ENCODE measurements at regions not wholly inside any gene's neighbourhood (a gene's known extent, or its start where the extent isn't known, plus 50 kb on each side); places are given as distances from the start of the nearest gene placed in this dataset.

DNA sequence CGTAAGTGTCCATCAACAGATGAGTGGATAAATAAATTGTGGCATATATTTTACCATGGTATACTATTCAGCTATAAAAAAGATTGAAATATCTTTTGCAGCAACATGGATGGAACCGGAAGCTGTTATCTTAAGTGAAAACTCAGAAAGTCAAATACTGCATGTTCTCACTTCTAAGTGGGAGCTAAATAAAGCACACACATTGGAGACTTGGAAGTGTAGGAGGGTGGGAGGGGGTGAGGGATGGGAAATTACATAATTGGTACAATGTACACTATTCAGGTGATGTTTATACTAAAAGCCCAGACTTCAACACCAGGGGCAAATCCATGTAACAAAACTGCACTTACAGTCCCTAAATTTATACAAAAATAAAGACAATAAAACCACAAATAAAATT lies 72.6 kb upstream of the SPRY1 start:
- DNase-seq (ENCODE audit: low spot score in 2 of 2) (no peak), ATAC-seq (no peak)
- peaks cover 5 to 14% of the 10 kb centered on the region in 2 donors for H3K36me3 Mint-ChIP-seq
- H3K9me3 Mint-ChIP-seq = peaks cover 26 to 35% of the 10 kb centered on the region in 2 donors
- H3K27ac Mint-ChIP-seq = no peak overlapping the region

DNA sequence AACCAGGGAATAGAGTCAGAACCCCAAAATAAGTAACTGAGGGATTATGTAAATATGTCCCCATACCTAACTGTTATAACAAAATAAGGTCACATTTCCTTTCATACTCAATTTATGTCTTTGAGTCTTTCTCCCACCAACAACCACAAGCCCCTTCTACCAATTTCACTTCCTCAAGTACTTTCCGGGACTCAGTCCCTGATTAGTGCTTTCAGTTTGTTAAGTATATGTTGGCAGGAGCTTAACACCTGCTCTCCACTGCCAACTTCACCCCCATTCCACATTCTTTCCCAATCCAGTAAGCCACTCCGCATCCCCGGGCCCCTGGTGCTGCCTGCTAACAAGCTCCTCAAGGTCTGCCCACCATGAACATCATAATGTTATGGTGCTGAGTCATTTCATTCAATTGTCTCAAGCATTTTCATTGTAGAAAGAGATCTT lies 71.3 kb upstream of the SPRY1 start:
- peaks cover 26 to 37% of the 10 kb centered on the region in 2 donors for H3K9me3 Mint-ChIP-seq
- no peak overlapping the region for H3K27ac Mint-ChIP-seq
- H3K36me3 Mint-ChIP-seq = peaks cover under 1 to 14% of the 10 kb centered on the region in 2 donors
- DNase-seq (ENCODE audit: low spot score in 2 of 2) (no peak), ATAC-seq (no peak)

DNA sequence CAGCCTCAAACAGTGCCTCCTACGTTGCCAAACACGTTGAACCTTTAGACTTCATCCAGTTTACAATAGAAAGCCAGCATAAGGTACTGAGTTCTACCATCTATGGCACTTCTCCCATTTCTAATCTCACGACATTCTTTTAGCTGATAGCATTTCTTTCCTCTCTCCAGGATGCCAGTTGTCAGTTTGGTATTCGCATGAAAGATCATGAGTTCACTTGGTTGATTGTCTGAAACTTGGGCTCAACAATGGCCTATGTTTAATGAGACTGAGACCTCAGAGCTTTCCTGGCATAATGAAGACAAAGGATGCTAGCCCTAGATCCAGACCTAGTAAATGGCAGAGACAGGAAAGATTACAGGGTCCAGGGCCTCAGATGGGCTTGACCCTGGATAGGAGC lies 69.2 kb upstream of the SPRY1 start:
- Mint-ChIP-seq H3K36me3 (peaks cover 0 to 5% of the 10 kb centered on the region in 2 donors), H3K9me3 (peaks cover 13 to 24% of the 10 kb centered on the region in 2 donors), H3K27ac (no peak overlapping the region)
- ATAC-seq (no peak), DNase-seq (ENCODE audit: low spot score in 2 of 2) (no peak)

DNA sequence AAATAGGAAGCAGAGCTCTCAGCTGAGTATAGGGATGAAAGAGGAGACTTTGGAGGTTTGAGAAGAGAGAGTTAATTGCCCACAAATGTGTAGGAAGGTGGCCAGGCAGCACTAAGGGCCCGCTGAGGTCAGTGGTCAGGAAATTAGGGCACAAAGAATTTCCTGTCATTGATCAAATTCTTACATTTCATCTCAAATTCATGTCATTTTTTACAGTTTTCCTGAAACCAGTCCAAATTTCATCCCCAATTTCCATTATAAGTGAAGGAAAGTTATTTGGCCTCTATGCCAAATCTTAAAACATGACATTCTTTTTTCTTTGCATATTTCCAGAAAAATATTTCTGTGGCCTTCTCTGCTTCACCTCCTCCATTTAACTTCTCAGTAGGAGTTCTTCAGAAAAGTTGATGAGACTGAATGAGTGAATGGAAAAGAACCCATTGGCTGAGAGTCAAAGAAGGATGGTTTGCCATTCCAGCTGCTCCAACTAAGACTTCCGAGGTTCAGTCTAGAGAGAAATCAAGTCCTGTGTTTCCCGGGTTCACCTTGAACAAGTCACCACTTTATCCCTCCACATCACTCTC lies 68.7 kb upstream of the SPRY1 start:
- ATAC-seq (no peak), DNase-seq (ENCODE audit: low spot score in 2 of 2) (no peak)
- Mint-ChIP-seq H3K9me3 (peaks cover 10 to 20% of the 10 kb centered on the region in 2 donors), H3K36me3 (peaks cover 0 to 5% of the 10 kb centered on the region in 2 donors), H3K27ac (no peak overlapping the region)

DNA sequence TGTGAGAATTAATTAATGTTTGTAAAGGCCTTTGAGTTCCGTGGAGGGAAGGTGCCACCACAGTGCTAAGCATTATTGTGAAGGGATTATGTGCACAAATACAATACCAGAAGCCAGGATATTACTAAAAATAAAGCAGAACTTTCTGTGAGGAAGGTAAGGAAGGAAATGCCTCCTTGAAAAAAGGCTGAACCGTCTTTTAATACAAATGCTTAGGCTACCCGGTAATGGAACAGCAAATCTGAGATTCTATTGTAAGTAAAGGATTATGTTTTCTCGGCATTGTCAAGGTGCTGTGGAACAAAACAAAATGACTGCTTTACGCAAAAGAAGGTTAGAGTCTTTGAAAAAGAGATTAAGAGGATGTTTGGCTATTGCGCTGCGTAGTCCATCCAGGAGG lies 57.9 kb upstream of the SPRY1 start:
- ATAC-seq (no peak), DNase-seq (ENCODE audit: low spot score in 2 of 2) (no peak)
- peaks cover 6 to 11% of the 10 kb centered on the region in 2 donors for H3K9me3 Mint-ChIP-seq
- H3K36me3 Mint-ChIP-seq = peaks cover 0 to 19% of the 10 kb centered on the region in 2 donors
- no peak overlapping the region for H3K27ac Mint-ChIP-seq

DNA sequence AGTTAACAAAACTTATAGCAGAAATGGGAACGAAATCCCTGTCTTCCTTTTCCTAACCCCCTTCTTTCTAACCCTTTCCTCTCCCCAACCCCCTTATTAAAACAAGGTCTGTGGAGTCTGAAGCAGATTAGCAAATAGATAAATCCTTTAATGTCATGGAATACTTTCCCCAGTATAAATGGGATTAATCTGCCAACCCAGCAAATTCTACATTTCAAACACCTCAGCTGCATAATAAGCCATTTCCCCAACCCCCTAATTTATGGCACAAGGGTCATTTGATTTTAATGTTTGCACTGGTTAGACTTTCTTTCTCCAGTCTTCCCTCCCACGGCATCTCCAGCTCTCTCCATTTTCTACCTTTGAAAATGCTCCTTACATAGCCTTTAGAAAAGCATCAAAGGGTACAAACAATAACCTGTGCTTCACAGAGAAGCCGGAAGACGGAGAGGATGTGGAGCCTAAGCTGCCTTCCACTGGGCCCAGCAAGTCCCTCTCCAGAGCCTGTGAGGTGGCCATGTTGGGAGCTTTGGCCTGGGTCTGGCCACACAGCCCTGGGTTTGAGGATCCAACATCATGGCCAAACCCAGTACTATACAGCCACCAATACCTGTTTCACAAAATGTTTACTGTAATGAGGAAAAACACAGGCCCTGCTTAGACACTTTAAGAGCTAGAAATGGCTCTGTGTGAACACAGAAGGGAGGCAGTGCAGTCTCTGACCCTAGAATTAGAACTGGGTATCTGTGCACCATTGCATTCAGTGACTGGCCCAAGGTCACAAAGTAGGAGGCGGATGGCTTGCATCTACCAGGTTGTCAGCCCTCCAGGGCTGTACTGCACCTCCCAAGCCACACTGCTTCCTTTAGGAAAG lies 56.9 kb upstream of the SPRY1 start:
- H3K9me3 Mint-ChIP-seq = peaks cover 4 to 5% of the 10 kb centered on the region in 2 donors
- peak overlapping the region in 1 of 2 donors; percentile 14 for H3K27ac Mint-ChIP-seq
- DNase-seq (ENCODE audit: low spot score in 2 of 2) = no peak
- peaks cover 0 to 15% of the 10 kb centered on the region in 2 donors for H3K36me3 Mint-ChIP-seq
- no peak for ATAC-seq

DNA sequence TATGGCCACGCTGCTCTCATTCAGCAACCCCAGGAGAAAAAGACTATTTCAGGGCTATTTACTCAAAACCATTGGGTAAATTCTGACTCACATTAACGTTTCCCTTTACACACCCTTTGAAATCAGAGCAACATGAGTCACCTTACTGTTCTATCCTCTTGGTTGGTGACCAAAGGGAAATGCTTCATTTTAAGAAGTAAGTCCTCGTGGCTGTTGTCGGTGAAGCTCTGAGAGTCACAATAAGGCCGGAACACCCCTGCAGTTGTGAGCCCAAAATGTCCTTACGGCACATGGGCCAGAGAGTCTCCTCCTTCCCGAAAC lies 56.3 kb upstream of the SPRY1 start:
- peak in 1 of 2 donors; percentile 78 for ATAC-seq
- DNase-seq (ENCODE audit: low spot score in 2 of 2) = no peak
- Mint-ChIP-seq H3K9me3 (peaks cover 4 to 5% of the 10 kb centered on the region in 2 donors), H3K27ac (peak overlapping the region in 1 of 2 donors; percentile 14), H3K36me3 (peaks cover 0 to 12% of the 10 kb centered on the region in 2 donors)

DNA sequence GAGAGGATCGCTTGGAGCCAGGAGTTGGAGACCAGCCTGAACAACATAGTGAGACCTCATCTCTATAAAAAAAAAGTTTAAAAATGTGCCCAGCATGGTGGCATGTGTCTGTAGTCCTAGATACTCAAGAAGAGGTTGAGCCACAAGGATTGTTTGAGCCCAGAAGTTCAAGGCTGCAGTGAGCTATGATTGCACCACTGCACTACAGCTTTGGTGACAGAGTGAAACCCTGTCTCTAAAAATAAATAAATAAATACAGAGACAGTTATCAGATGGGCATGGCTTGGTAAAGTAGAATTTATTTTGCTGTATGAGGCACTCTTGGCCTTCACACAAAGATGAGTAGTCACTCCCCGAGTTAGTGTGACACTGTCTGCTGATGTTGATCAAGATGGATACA lies 54.1 kb upstream of the SPRY1 start:
- DNase-seq (ENCODE audit: low spot score in 2 of 2) (no peak), ATAC-seq (no peak)
- peaks cover 0 to under 1% of the 10 kb centered on the region in 2 donors for H3K36me3 Mint-ChIP-seq
- H3K9me3 Mint-ChIP-seq = no peaks in the 10 kb centered on the region
- H3K27ac Mint-ChIP-seq = no peak overlapping the region

DNA sequence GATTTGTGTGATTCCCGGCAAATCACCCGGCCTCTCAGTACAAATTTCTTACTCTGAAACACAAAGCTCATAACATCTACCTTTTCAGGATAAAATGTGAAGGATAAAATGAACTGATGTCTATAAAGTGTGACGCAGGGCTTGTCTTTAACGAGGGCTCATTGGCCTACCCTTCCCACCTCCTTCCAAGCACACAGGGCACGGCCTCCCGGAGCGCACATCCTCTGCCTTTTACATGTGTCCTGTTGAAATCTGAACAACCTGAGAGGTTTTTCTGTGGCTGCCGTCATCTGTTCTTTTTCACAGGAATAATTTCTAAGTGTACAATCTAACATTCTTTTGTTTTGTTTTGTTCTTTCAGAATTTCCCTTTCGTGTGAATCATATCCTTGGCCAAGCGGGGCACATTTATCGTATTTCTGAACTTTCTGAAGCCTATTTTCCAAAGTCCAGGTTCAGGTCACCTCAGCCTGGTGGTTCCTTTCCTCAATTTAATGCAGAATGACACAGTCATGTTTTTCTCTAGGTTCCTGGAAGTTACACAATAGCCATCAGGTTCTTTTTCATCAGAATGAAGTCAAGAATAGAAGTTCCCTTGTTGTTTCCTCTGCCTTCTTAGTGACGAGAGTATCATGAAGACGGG lies 53.1 kb upstream of the SPRY1 start:
- no peak for DNase-seq (ENCODE audit: low spot score in 2 of 2)
- Mint-ChIP-seq H3K9me3 (no peaks in the 10 kb centered on the region), H3K27ac (no peak overlapping the region)

DNA sequence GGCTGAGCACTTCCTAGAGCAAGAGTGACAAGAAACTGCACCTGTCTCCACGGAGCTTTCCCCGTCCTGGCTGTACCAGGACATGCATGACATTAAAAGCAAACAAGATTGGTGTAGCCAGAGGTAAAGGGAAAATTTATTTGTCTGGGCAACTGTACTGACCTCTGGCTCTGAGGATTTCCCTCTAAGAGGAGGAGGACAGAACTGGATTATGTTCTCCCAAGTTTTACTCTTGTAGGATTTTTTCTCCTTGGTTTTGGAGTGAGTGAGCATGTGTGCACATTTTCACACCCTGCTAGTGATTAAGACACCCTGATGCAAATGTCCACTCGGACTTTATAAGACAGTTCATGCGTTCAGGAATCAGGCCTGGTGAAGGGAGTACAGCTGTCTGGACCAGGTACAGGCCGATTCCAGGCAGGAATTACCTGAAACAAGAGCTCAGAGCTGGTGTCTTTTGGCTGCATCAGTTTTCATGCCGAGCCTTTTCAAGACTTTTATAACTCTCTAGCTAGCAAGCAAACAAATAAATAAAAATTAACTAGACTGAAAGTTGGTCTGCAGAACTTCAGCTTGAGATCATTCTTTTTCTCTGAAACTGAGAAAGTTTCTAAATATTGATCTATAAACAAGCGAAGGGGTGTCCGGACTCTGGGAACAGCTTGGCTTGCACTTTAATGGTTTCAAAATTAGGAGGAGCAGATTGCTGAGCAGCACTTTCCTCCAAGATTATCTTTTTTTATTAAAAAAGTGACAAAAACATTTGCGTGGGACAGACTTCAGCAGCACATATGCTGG lies 51.3 kb upstream of the SPRY1 start:
- no peak for ATAC-seq
- H3K36me3 Mint-ChIP-seq = no peaks in the 10 kb centered on the region
- no peak overlapping the region for H3K27ac Mint-ChIP-seq
- no peaks in the 10 kb centered on the region for H3K9me3 Mint-ChIP-seq
- no peak for DNase-seq (ENCODE audit: low spot score in 2 of 2)

More for the DNA sequence above, 53.1 kb upstream of the SPRY1 start:
- ATAC-seq = no peak
- H3K36me3 Mint-ChIP-seq = no peaks in the 10 kb centered on the region

DNA sequence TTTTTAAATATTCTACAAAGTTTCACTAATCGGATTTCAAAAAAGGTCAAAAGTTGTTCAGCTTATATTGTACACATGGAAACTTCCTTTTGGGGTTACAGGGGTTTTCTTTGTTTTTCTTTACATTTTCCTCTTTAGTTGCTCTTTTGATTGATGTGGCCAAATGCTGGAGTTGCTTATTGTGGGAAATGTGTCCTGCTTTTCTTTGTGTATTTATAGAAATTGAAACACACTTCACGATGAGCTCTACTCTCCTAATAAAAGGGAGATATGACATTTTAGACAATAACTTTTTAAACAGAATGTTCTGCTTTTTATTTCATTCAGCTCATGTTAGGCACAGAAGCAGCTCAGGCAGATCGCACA lies 50.7 kb upstream of the SPRY1 start:
- ATAC-seq = no peak

DNA sequence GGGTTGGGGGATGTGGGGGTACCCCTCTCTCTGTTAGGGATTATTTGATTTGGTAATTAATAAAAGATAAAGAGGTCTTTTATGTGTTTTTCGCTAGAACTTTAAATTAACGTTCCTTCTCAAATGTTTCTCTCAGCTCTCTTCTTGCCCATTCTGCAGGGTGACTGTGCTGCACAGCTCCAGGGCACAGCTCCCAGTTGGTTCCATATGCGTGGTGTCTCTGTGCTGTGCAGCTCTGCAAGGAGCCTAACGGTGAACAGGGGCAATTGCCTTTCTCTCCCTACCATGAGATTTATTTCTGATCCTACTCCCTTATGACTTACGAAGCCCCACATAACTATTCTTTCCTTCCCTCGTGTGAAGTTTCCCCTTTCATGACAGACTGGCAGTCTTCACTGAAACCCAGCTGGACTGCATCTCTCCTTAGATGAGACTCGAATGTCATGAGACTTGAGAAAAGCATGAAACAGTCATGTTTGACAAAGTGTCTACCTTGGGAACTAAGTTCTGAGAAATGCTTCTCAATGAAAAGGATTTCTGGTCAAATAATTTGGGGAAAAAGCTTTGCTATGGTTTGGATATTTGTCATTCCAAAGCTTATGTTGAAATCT lies 50.2 kb upstream of the SPRY1 start:
- DNase-seq (ENCODE audit: low spot score in 2 of 2) = no peak

More for the DNA sequence above, 50.7 kb upstream of the SPRY1 start:
- Mint-ChIP-seq H3K9me3 (no peaks in the 10 kb centered on the region), H3K36me3 (no peaks in the 10 kb centered on the region), H3K27ac (no peak overlapping the region)
- no peak for DNase-seq (ENCODE audit: low spot score in 2 of 2)

More for the DNA sequence above, 50.2 kb upstream of the SPRY1 start:
- ATAC-seq = no peak
- Mint-ChIP-seq H3K9me3 (no peaks in the 10 kb centered on the region), H3K36me3 (no peaks in the 10 kb centered on the region), H3K27ac (no peak overlapping the region)
